CD4-positive, CD25-positive, alpha-beta regulatory T cell (primary cell): ENCODE measurements at regions not wholly inside any gene's neighbourhood (a gene's known extent, or its start where the extent isn't known, plus 50 kb on each side); places are given as distances from the start of the nearest gene placed in this dataset.
A peak's percentile ranks its signal among the peaks of the same experiment; 100 is the strongest.

Experiments
- ATAC-seq, 2 donors: fragments of 150-1000 bp; cut with Tn5 transposase; one replicate each; pipeline ENCODE4 v1.10.0; 2021; ENCODE audit warnings: low read depth in 2 of 2, moderate number of reproducible peaks in 2 of 2, moderate library complexity in 1 of 2
- DNase-seq, 3 donors: peaks; one replicate each; pipeline versions ENCODE4 v3.0.0 to v3.0.0-alpha.2; 2012 to 2022; ENCODE audit warnings: mixed read lengths in 1 of 3
- H3K27ac ChIP-seq: one replicate; pipeline ENCODE4 v1.7.0; 2013; ENCODE audit warnings: mild to moderate bottlenecking, low read length; ENCODE audit not compliant: insufficient read depth, poor library complexity, severe bottlenecking
- H3K27me3 ChIP-seq: one replicate; pipeline ENCODE4 v1.7.0; 2013; ENCODE audit warnings: low read length; ENCODE audit not compliant: control insufficient read depth, insufficient read depth
- H3K36me3 ChIP-seq: one replicate; pipeline ENCODE4 v1.7.0; 2013; ENCODE audit warnings: mild to moderate bottlenecking, low read length, moderate library complexity; ENCODE audit not compliant: control insufficient read depth, insufficient read depth
- H3K4me1 ChIP-seq: 2 replicates; pipeline ENCODE4 v1.7.0; 2013; ENCODE audit warnings: mild to moderate bottlenecking, low read length; ENCODE audit not compliant: insufficient read depth, control insufficient read depth, poor library complexity, severe bottlenecking
- H3K4me3 ChIP-seq: one replicate; pipeline ENCODE4 v1.7.0; 2013; ENCODE audit warnings: low read depth, mild to moderate bottlenecking, low read length, moderate library complexity
- H3K9me3 ChIP-seq, 2 experiments: 1 replicate in 1 of 2; 2 replicates in 1 of 2; pipeline ENCODE4 v1.7.0; 2013; ENCODE audit warnings: low read length in 2 of 2, mild to moderate bottlenecking in 1 of 2, moderate library complexity in 1 of 2; ENCODE audit not compliant: control insufficient read depth in 2 of 2
- H3K27ac Mint-ChIP-seq, 3 donors: one replicate each; pipeline ENCODE4 v1.8.0; 2020 to 2022; ENCODE audit warnings: mild to moderate bottlenecking in 3 of 3, mixed read lengths in 3 of 3, moderate library complexity in 2 of 3
- H3K27me3 Mint-ChIP-seq: one replicate; pipeline ENCODE4 v1.8.0; 2022; ENCODE audit warnings: mild to moderate bottlenecking, mixed read lengths
- H3K36me3 Mint-ChIP-seq: one replicate; pipeline ENCODE4 v1.8.0; 2020; ENCODE audit warnings: mixed read lengths
- H3K4me1 Mint-ChIP-seq, 4 donors: one replicate each; pipeline ENCODE4 v1.8.0; 2020 to 2022; ENCODE audit warnings: mixed read lengths in 4 of 4, mild to moderate bottlenecking in 1 of 4
- H3K4me3 Mint-ChIP-seq, 4 donors: one replicate each; pipeline ENCODE4 v1.8.0; 2020 to 2022; ENCODE audit warnings: mild to moderate bottlenecking in 4 of 4, mixed read lengths in 4 of 4, moderate library complexity in 3 of 4
- H3K9me3 Mint-ChIP-seq, 7 donors: one replicate each; pipeline ENCODE4 v1.8.0; 2020 to 2022; ENCODE audit warnings: mixed read lengths in 7 of 7, mild to moderate bottlenecking in 3 of 7, moderate library complexity in 2 of 7

- Mint-ChIP-seq H3K36me3 (no peaks in the 10 kb centered on the region), H3K27ac (no peak overlapping the region), H3K27me3 (no peaks in the 10 kb centered on the region), H3K4me3 (no peak overlapping the region), H3K4me1 (no peaks in the 10 kb centered on the region), H3K9me3 (peaks cover 0 to 1% (median 0%) of the 10 kb centered on the region in 7 donors)
- no peaks in the 10 kb centered on the region for H3K9me3 ChIP-seq
- no peaks in the 10 kb centered on the region for H3K36me3 ChIP-seq
- H3K27ac ChIP-seq = no peak overlapping the region
- no peak overlapping the region for H3K4me3 ChIP-seq
- H3K4me1 ChIP-seq = no peaks in the 10 kb centered on the region
- DNase-seq (no peak), ATAC-seq (no peak)
- no peaks in the 10 kb centered on the region for H3K27me3 ChIP-seq
These were observed 194.0 kb upstream of the PRPS1L1 start for GRCh38 chr7:18221377-18222293.

- Histone ChIP-seq H3K36me3 (no peaks in the 10 kb centered on the region), H3K27me3 (no peaks in the 10 kb centered on the region), H3K27ac (no peak overlapping the region), H3K9me3 (no peaks in the 10 kb centered on the region), H3K4me1 (no peaks in the 10 kb centered on the region), H3K4me3 (no peak overlapping the region)
- H3K36me3 Mint-ChIP-seq = no peaks in the 10 kb centered on the region
- H3K4me3 Mint-ChIP-seq = no peak overlapping the region
- peaks cover 0 to 3% (median 0%) of the 10 kb centered on the region in 7 donors for H3K9me3 Mint-ChIP-seq
- DNase-seq (no peak), ATAC-seq (no peak)
- no peaks in the 10 kb centered on the region for H3K27me3 Mint-ChIP-seq
- no peaks in the 10 kb centered on the region for H3K4me1 Mint-ChIP-seq
- no peak overlapping the region for H3K27ac Mint-ChIP-seq
These were observed 195.0 kb upstream of the PRPS1L1 start for GRCh38 chr7:18222636-18223035.

- DNase-seq (no peak), ATAC-seq (no peak)
- no peaks in the 10 kb centered on the region for H3K27me3 ChIP-seq
- H3K4me3 Mint-ChIP-seq = no peak overlapping the region
- H3K27ac Mint-ChIP-seq = no peak overlapping the region
- no peaks in the 10 kb centered on the region for H3K36me3 Mint-ChIP-seq
- H3K4me3 ChIP-seq = no peak overlapping the region
- H3K4me1 Mint-ChIP-seq = no peaks in the 10 kb centered on the region
- H3K36me3 ChIP-seq = no peaks in the 10 kb centered on the region
- H3K27ac ChIP-seq = no peak overlapping the region
- H3K4me1 ChIP-seq = no peaks in the 10 kb centered on the region
- peaks cover 0 to 3% (median 0%) of the 10 kb centered on the region in 7 donors for H3K9me3 Mint-ChIP-seq
- H3K9me3 ChIP-seq = no peaks in the 10 kb centered on the region
- no peaks in the 10 kb centered on the region for H3K27me3 Mint-ChIP-seq
These were observed 196.5 kb upstream of the PRPS1L1 start for GRCh38 chr7:18224138-18224537.

GRCh38 chr7:18225067-18225466, 197.4 kb upstream of the PRPS1L1 start:
- DNase-seq (no peak), ATAC-seq (no peak)
- Mint-ChIP-seq H3K9me3 (peaks cover 0 to 3% (median 0%) of the 10 kb centered on the region in 7 donors), H3K4me3 (no peak overlapping the region), H3K27ac (no peak overlapping the region), H3K27me3 (no peaks in the 10 kb centered on the region), H3K4me1 (no peaks in the 10 kb centered on the region), H3K36me3 (no peaks in the 10 kb centered on the region)
- Histone ChIP-seq H3K4me1 (no peaks in the 10 kb centered on the region), H3K27me3 (no peaks in the 10 kb centered on the region), H3K27ac (no peak overlapping the region), H3K9me3 (no peaks in the 10 kb centered on the region), H3K4me3 (no peak overlapping the region), H3K36me3 (no peaks in the 10 kb centered on the region)

GRCh38 chr7:18226598-18226997, 199.0 kb upstream of the PRPS1L1 start:
- no peaks in the 10 kb centered on the region for H3K27me3 Mint-ChIP-seq
- DNase-seq (no peak), ATAC-seq (no peak)
- H3K4me1 ChIP-seq = no peaks in the 10 kb centered on the region
- H3K9me3 Mint-ChIP-seq = peaks cover 0 to 3% (median 0%) of the 10 kb centered on the region in 7 donors
- H3K27ac Mint-ChIP-seq = peak overlapping the region in 1 of 3 donors; percentile 88
- H3K36me3 ChIP-seq = no peaks in the 10 kb centered on the region
- no peaks in the 10 kb centered on the region for H3K36me3 Mint-ChIP-seq
- H3K27ac ChIP-seq = no peak overlapping the region
- no peaks in the 10 kb centered on the region for H3K27me3 ChIP-seq
- no peak overlapping the region for H3K4me3 Mint-ChIP-seq
- H3K4me1 Mint-ChIP-seq = no peaks in the 10 kb centered on the region
- no peaks in the 10 kb centered on the region for H3K9me3 ChIP-seq
- H3K4me3 ChIP-seq = no peak overlapping the region

- H3K4me3 ChIP-seq = no peak overlapping the region
- no peak for DNase-seq
These were observed 201.0 kb upstream of the PRPS1L1 start for GRCh38 chr7:18228686-18229085.

GRCh38 chr7:18230271-18230670, 202.6 kb upstream of the PRPS1L1 start:
- Mint-ChIP-seq H3K9me3 (peaks cover 0 to 3% (median 0%) of the 10 kb centered on the region in 7 donors), H3K27ac (no peak overlapping the region), H3K4me3 (no peak overlapping the region), H3K36me3 (no peaks in the 10 kb centered on the region), H3K27me3 (no peaks in the 10 kb centered on the region), H3K4me1 (no peaks in the 10 kb centered on the region)
- no peak overlapping the region for H3K4me3 ChIP-seq
- no peak overlapping the region for H3K27ac ChIP-seq
- DNase-seq (no peak), ATAC-seq (no peak)
- no peaks in the 10 kb centered on the region for H3K36me3 ChIP-seq
- no peaks in the 10 kb centered on the region for H3K4me1 ChIP-seq
- H3K27me3 ChIP-seq = no peaks in the 10 kb centered on the region
- no peaks in the 10 kb centered on the region for H3K9me3 ChIP-seq

More at GRCh38 chr7:18228686-18229085, 201.0 kb upstream of the PRPS1L1 start:
- no peaks in the 10 kb centered on the region for H3K4me1 ChIP-seq
- no peaks in the 10 kb centered on the region for H3K27me3 Mint-ChIP-seq
- H3K27ac ChIP-seq = no peak overlapping the region
- H3K27ac Mint-ChIP-seq = no peak overlapping the region
- H3K27me3 ChIP-seq = no peaks in the 10 kb centered on the region
- H3K4me3 Mint-ChIP-seq = no peak overlapping the region
- H3K9me3 ChIP-seq = no peaks in the 10 kb centered on the region
- H3K36me3 Mint-ChIP-seq = no peaks in the 10 kb centered on the region
- peaks cover 0 to 3% (median 0%) of the 10 kb centered on the region in 7 donors for H3K9me3 Mint-ChIP-seq
- ATAC-seq = no peak
- no peaks in the 10 kb centered on the region for H3K36me3 ChIP-seq
- H3K4me1 Mint-ChIP-seq = no peaks in the 10 kb centered on the region

GRCh38 chr7:18231854-18232253, 204.2 kb upstream of the PRPS1L1 start:
- no peak for DNase-seq
- Histone ChIP-seq H3K27me3 (no peaks in the 10 kb centered on the region), H3K4me3 (no peak overlapping the region), H3K9me3 (no peaks in the 10 kb centered on the region), H3K36me3 (no peaks in the 10 kb centered on the region), H3K4me1 (no peaks in the 10 kb centered on the region), H3K27ac (no peak overlapping the region)
- H3K27me3 Mint-ChIP-seq = no peaks in the 10 kb centered on the region
- H3K27ac Mint-ChIP-seq = no peak overlapping the region
- H3K36me3 Mint-ChIP-seq = no peaks in the 10 kb centered on the region
- H3K4me1 Mint-ChIP-seq = no peaks in the 10 kb centered on the region
- ATAC-seq = no peak
- H3K9me3 Mint-ChIP-seq = no peaks in the 10 kb centered on the region
- no peak overlapping the region for H3K4me3 Mint-ChIP-seq
